BLaER1 (cell line): ENCODE measurements at regions not wholly inside any gene's neighbourhood (a gene's known extent, or its start where the extent isn't known, plus 50 kb on each side); places are given as distances from the start of the nearest gene placed in this dataset.

Experiments
- H3K27ac ChIP-seq: shearing (Covaris generic); formaldehyde crosslinking; 2 replicates; pipeline ENCODE4 v1.8.1; 2022
- H3K27me3 ChIP-seq: shearing (Covaris generic); formaldehyde crosslinking; 2 replicates; pipeline ENCODE4 v1.8.1; 2022
- H3K36me3 ChIP-seq: shearing (Covaris generic); formaldehyde crosslinking; 2 replicates; pipeline ENCODE4 v1.8.1; 2022
- H3K4me1 ChIP-seq: shearing (Covaris generic); formaldehyde crosslinking; 2 replicates; pipeline ENCODE4 v1.8.1; 2022
- H3K4me2 ChIP-seq: shearing (Covaris generic); formaldehyde crosslinking; 2 replicates; pipeline ENCODE4 v1.8.1; 2022
- H3K4me3 ChIP-seq: shearing (Covaris generic); formaldehyde crosslinking; 2 replicates; pipeline ENCODE4 v1.8.1; 2022
- H3K9ac ChIP-seq: shearing (Covaris generic); formaldehyde crosslinking; 2 replicates; pipeline ENCODE4 v1.8.1; 2022
- H3K9me3 ChIP-seq: shearing (Covaris generic); formaldehyde crosslinking; 2 replicates; pipeline ENCODE4 v1.8.1; 2022
- H4K20me1 ChIP-seq: shearing (Covaris generic); formaldehyde crosslinking; 2 replicates; pipeline ENCODE4 v1.8.1; 2022
- Cebpa-rat ChIP-seq: shearing (Covaris generic); IDR thresholded peaks from 2 replicates; pipeline ENCODE4 v1.8.1; 2022

GRCh38 chr6:44775121-44775520 is 387.6 kb downstream of the CDC5L start:
- no peak for TF ChIP-seq Cebpa-rat
- Histone ChIP-seq H3K4me2 (no peak overlapping the region), H3K27ac (no peak overlapping the region), H3K27me3 (no peaks in the 10 kb centered on the region), H3K9ac (no peak overlapping the region), H3K36me3 (no peaks in the 10 kb centered on the region), H3K9me3 (no peaks in the 10 kb centered on the region), H4K20me1 (no peaks in the 10 kb centered on the region), H3K4me1 (peaks cover 13% of the 10 kb centered on the region; the same call in 1 of the 2 replicates), H3K4me3 (no peak overlapping the region)

DNA sequence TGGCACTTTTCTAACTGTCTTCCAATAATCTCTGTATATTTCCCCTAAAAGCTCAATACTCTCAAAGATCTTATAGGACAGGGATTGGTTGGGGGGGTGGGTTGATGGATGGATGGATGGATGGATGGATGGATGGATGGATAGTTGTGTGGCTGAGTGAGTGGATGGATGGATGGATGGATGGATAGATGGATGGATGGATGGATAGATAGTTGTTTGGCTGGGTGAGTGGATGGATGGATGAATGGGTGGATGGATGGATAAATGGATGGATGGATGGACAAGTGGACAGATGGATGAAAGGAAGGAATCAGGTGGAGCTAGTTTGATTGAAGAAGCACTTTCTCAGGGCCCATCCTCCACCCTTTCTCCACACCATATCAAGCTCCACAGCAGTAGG is 388.8 kb downstream of the CDC5L start:
- Histone ChIP-seq H3K9me3 (no peaks in the 10 kb centered on the region), H3K4me2 (no peak overlapping the region), H4K20me1 (no peaks in the 10 kb centered on the region), H3K4me1 (peaks cover 13% of the 10 kb centered on the region; the same call in 1 of the 2 replicates), H3K9ac (no peak overlapping the region), H3K27ac (no peak overlapping the region), H3K27me3 (no peaks in the 10 kb centered on the region), H3K4me3 (no peak overlapping the region), H3K36me3 (no peaks in the 10 kb centered on the region)
- TF ChIP-seq Cebpa-rat: no peak

- Histone ChIP-seq H3K4me3 (no peak overlapping the region), H3K4me2 (no peak overlapping the region), H3K36me3 (no peaks in the 10 kb centered on the region), H3K27me3 (no peaks in the 10 kb centered on the region), H3K9ac (no peak overlapping the region), H3K4me1 (peaks cover 13% of the 10 kb centered on the region; the same call in 1 of the 2 replicates), H4K20me1 (no peaks in the 10 kb centered on the region), H3K9me3 (no peaks in the 10 kb centered on the region), H3K27ac (no peak overlapping the region)
- TF ChIP-seq Cebpa-rat: no peak
Measured at GRCh38 chr6:44778513-44778912, 391.0 kb downstream of the CDC5L start.
